Germinal center (tissue), 1 donor: ENCODE measurements at regions not wholly inside any gene's neighbourhood (a gene's known extent, or its start where the extent isn't known, plus 50 kb on each side); places are given as distances from the start of the nearest gene placed in this dataset.
"Not testable (repeated sequence)": the region's sequence is repeated elsewhere in the genome, so short reads cannot be mapped to it uniquely, and the experiment has no call there.

Experiments
- DNase-seq: peaks from one replicate; pipeline ENCODE4 v3.0.0; 2012; ENCODE audit warnings: mixed read lengths, low spot score

GRCh38 chr11:34001557-34002064 lies 49.9 kb upstream of the CAPRIN1 start:
- DNase-seq = no peak

GRCh38 chr11:33999393-33999792 lies 52.1 kb upstream of the CAPRIN1 start:
- no peak for DNase-seq

- DNase-seq = no peak
Measured at GRCh38 chr11:33997584-33998251, 53.8 kb upstream of the CAPRIN1 start.

- DNase-seq = peak; percentile 66
Measured at GRCh38 chr11:33996498-33997454, 54.8 kb upstream of the CAPRIN1 start.

GRCh38 chr11:33994937-33995336 lies 56.6 kb upstream of the CAPRIN1 start:
- DNase-seq = no peak

GRCh38 chr11:33991136-33991535 lies 60.4 kb upstream of the CAPRIN1 start:
- DNase-seq = not testable (repeated sequence)

- not testable (repeated sequence) for DNase-seq
Measured at GRCh38 chr11:33990131-33990530, 61.4 kb upstream of the CAPRIN1 start.

- no peak for DNase-seq
Measured at GRCh38 chr11:33989461-33989860, 62.1 kb upstream of the CAPRIN1 start.

GRCh38 chr11:33988586-33989370 lies 62.8 kb upstream of the CAPRIN1 start:
- DNase-seq = no peak

- DNase-seq = peak; percentile 44
Measured at GRCh38 chr11:33987975-33988580, 63.5 kb upstream of the CAPRIN1 start.

- no peak for DNase-seq
Measured at GRCh38 chr11:33987545-33987944, 64.0 kb upstream of the CAPRIN1 start.

- DNase-seq = not testable (repeated sequence)
Measured at GRCh38 chr11:33986597-33987501, 64.7 kb upstream of the CAPRIN1 start.

GRCh38 chr11:33984682-33985389 lies 66.7 kb upstream of the CAPRIN1 start:
- DNase-seq = no peak

GRCh38 chr11:33982661-33983060 lies 68.9 kb upstream of the CAPRIN1 start:
- DNase-seq = no peak

GRCh38 chr11:33980897-33981296 lies 70.6 kb upstream of the CAPRIN1 start:
- DNase-seq = no peak

GRCh38 chr11:33978376-33978775 lies 73.2 kb upstream of the CAPRIN1 start:
- DNase-seq = no peak

- no peak for DNase-seq
Measured at GRCh38 chr11:33977676-33978075, 73.9 kb upstream of the CAPRIN1 start.

- DNase-seq = no peak
Measured at GRCh38 chr11:33976495-33977199, 74.9 kb upstream of the CAPRIN1 start.

- no peak for DNase-seq
Measured at GRCh38 chr11:33974804-33975203, 76.7 kb upstream of the CAPRIN1 start.
